K562 (cell line): ENCODE measurements at regions not wholly inside any gene's neighbourhood (a gene's known extent, or its start where the extent isn't known, plus 50 kb on each side); places are given as distances from the start of the nearest gene placed in this dataset.

Experiments
- ATAC-seq: fragments of 200-7000 bp; cut with Tn5 transposase; 3 replicates; pipeline ENCODE4 v1.9.1; 2020; ENCODE audit warnings: moderate library complexity
- BruUV-seq: library from RNA; stranded (reverse); fragments of 400-500 nt; replicated peaks from 2 replicates; lab custom pipeline; 2021; lab: Mats Ljungman, UMichigan
- CTCF ChIA-PET: fragments of 300-600 bp; formaldehyde crosslinking; extraction: SDS; loops from one replicate; lab custom pipeline; 2021; ENCODE audit warnings: low intra/inter-chr PET ratio; lab: Yijun Ruan, JAX
- POLR2A ChIA-PET: fragments of 300-600, 350-650 bp; sonication (Branson Sonifier 250); formaldehyde crosslinking; extraction: SDS; loops from one replicate; lab custom pipeline; 2021; ENCODE audit warnings: antibody characterized with exemption, inconsistent platforms; lab: Yijun Ruan, JAX
- DNase-seq, 4 experiments: peaks; one replicate each; pipeline versions ENCODE4 v3.0.0 to v3.0.0-alpha.2; 2011 to 2018; ENCODE audit warnings: low spot score in 3 of 4, mixed read lengths in 3 of 4; ENCODE audit errors: extremely low read depth in 1 of 4
- FAIRE-seq: peaks from 2 replicates; lab custom pipeline; 2011; peaks lifted over from hg19 to GRCh38; lab: Jason Lieb, UNC
- H2AFZ ChIP-seq: 2 replicates; pipeline ENCODE4 v1.6.0; 2011; ENCODE audit warnings: low read depth, low read length, control low read depth, inconsistent platforms
- H3K27ac ChIP-seq: fragments of 200-600 bp; 3 replicates; pipeline ENCODE4 v1.8.0; 2011; ENCODE audit warnings: low read depth, mild to moderate bottlenecking, control low read depth, inconsistent platforms, low read length, moderate library complexity, mixed read lengths; ENCODE audit errors: extremely low read depth
- H3K27me3 ChIP-seq, 2 experiments: fragments of 300-600 bp in 1 of 2; 2 replicates in 1 of 2; 3 replicates in 1 of 2; pipeline versions ENCODE4 v1.6.0 to v1.8.0; 2011; ENCODE audit warnings: inconsistent platforms in 2 of 2, low read length in 2 of 2, mild to moderate bottlenecking in 1 of 2, mixed read lengths in 1 of 2, moderate library complexity in 1 of 2; ENCODE audit not compliant: control insufficient read depth in 2 of 2, insufficient read depth in 2 of 2
- H3K36me3 ChIP-seq: fragments of 300-600 bp; 3 replicates; pipeline ENCODE4 v1.8.0; 2011; ENCODE audit warnings: mild to moderate bottlenecking, low read length, inconsistent platforms; ENCODE audit not compliant: control insufficient read depth, insufficient read depth
- H3K4me1 ChIP-seq, 2 experiments: fragments of 200-600 bp in 1 of 2; replicated peaks in 1 of 2; 2 replicates in 1 of 2; 3 replicates in 1 of 2; pipeline versions ENCODE4 v1.5.1 to v1.8.0; 2011; ENCODE audit warnings: inconsistent platforms in 2 of 2, low read length in 2 of 2, mild to moderate bottlenecking in 1 of 2, mixed read lengths in 1 of 2, moderate library complexity in 1 of 2; ENCODE audit not compliant: control insufficient read depth in 2 of 2, insufficient read depth in 2 of 2
- H3K4me2 ChIP-seq: 2 replicates; pipeline ENCODE4 v1.6.1; 2011; ENCODE audit warnings: low read length, control low read depth, inconsistent platforms, mixed read lengths; ENCODE audit not compliant: insufficient read depth
- H3K4me3 ChIP-seq: fragments of 200-600 bp; sonication (generic), shearing (Covaris generic); 2 replicates; pipeline ENCODE4 v1.5.1; 2016; ENCODE audit warnings: control low read depth, inconsistent platforms
- H3K79me2 ChIP-seq: fragments of 200-600 bp; 3 replicates; pipeline ENCODE4 v1.8.0; 2011; ENCODE audit warnings: low read length, inconsistent platforms; ENCODE audit not compliant: control insufficient read depth, insufficient read depth
- H3K9ac ChIP-seq, 2 experiments: 2 replicates each; pipeline versions ENCODE4 v1.6.0 to v1.6.1; 2011; ENCODE audit warnings: low read depth in 2 of 2, low read length in 2 of 2, control low read depth in 1 of 2, inconsistent platforms in 1 of 2, mild to moderate bottlenecking in 1 of 2, mixed read lengths in 1 of 2; ENCODE audit not compliant: insufficient read depth in 1 of 2
- H3K9me1 ChIP-seq: one replicate; pipeline ENCODE4 v1.6.0; 2011; ENCODE audit warnings: inconsistent platforms, mild to moderate bottlenecking, low read length, moderate library complexity; ENCODE audit not compliant: control insufficient read depth, insufficient read depth
- H3K9me3 ChIP-seq: replicated peaks from 2 replicates; pipeline ENCODE4 v1.5.1; 2011; ENCODE audit warnings: low read depth, low read length, inconsistent platforms; ENCODE audit not compliant: control insufficient read depth, insufficient read depth
- H4K20me1 ChIP-seq: replicated peaks from 2 replicates; pipeline ENCODE4 v1.6.1; 2011; ENCODE audit warnings: low read length, inconsistent platforms, mixed read lengths; ENCODE audit not compliant: control insufficient read depth, insufficient read depth
- ATF7 ChIP-seq: fragments of 450-650 bp; IDR thresholded peaks from 2 replicates; pipeline ENCODE4 v1.7.1; 2014; ENCODE audit warnings: mild to moderate bottlenecking, moderate library complexity
- DIDO1 ChIP-seq: fragments of 450-650 bp; IDR thresholded peaks from 2 replicates; pipeline ENCODE4 v1.6.1; 2016; ENCODE audit warnings: low read depth, missing biosample characterization, missing genetic modification characterization
- FUS ChIP-seq: fragments of 200-400 bp; formaldehyde crosslinking; optimal IDR thresholded peaks from 2 replicates; pipeline ENCODE3; 2017; ENCODE audit warnings: low read depth, low read length
- GTF2E2 ChIP-seq: fragments of 200-800 bp; sonication (Bioruptor generic); IDR thresholded peaks from 2 replicates; pipeline ENCODE4 v1.6.1; 2016; ENCODE audit warnings: missing genetic modification characterization, missing compliant biosample characterization
- HIVEP1 ChIP-seq: fragments of 250-450 bp; sonication (Bioruptor Pico); IDR thresholded peaks from 2 replicates; pipeline ENCODE4 v1.4.0; 2020; ENCODE audit warnings: mild to moderate bottlenecking
- NCOR1 ChIP-seq: fragments of 450-650 bp; IDR thresholded peaks from 2 replicates; pipeline ENCODE4 v1.6.1; 2016; ENCODE audit warnings: mild to moderate bottlenecking, moderate library complexity
- NR1H2 ChIP-seq: sonication (generic); formaldehyde crosslinking; IDR thresholded peaks from 2 replicates; pipeline ENCODE4 v1.4.0; 2020; ENCODE audit warnings: mild to moderate bottlenecking, missing genetic modification reagents
- SAP30 ChIP-seq: fragments of 200-600 bp; sonication (generic); IDR thresholded peaks from 2 replicates; pipeline ENCODE4 v1.6.1; 2012; ENCODE audit warnings: borderline replicate concordance, low read depth, mild to moderate bottlenecking, moderate library complexity, low read length, control low read depth, inconsistent platforms; ENCODE audit not compliant: insufficient read depth, poor library complexity, severe bottlenecking
- SP2 ChIP-seq: IDR thresholded peaks from 2 replicates; pipeline ENCODE4 v1.6.1; 2011; ENCODE audit warnings: mild to moderate bottlenecking, low read depth, low read length, moderate library complexity; ENCODE audit not compliant: poor library complexity, severe bottlenecking; ENCODE audit errors: extremely low read depth
- SRSF7 ChIP-seq: fragments of 200-400 bp; formaldehyde crosslinking; optimal IDR thresholded peaks from 2 replicates; pipeline ENCODE3; 2017; ENCODE audit warnings: mild to moderate bottlenecking, low read depth, low read length
- STAT5A ChIP-seq: IDR thresholded peaks from 2 replicates; pipeline ENCODE4 v1.6.1; 2012; ENCODE audit warnings: low read length, inconsistent platforms, borderline replicate concordance
- ZNF121 ChIP-seq: sonication (generic); formaldehyde crosslinking; conservative IDR thresholded peaks from 2 replicates; pipeline ENCODE4 v1.8.0; 2022; ENCODE audit warnings: missing genetic modification reagents
- ZNF175 ChIP-seq: fragments of 200-800 bp; sonication (Bioruptor generic); IDR thresholded peaks from 2 replicates; pipeline ENCODE4 v1.6.1; 2016; ENCODE audit warnings: low read depth, mild to moderate bottlenecking, missing genetic modification characterization, missing compliant biosample characterization
- ZNF398 ChIP-seq: fragments of 250-450 bp; sonication (Bioruptor Pico); IDR thresholded peaks from 2 replicates; pipeline ENCODE4 v1.8.0; 2021; ENCODE audit warnings: moderate library complexity, mild to moderate bottlenecking, inconsistent platforms
- ZSCAN29 ChIP-seq: fragments of 450-650 bp; IDR thresholded peaks from 2 replicates; pipeline ENCODE4 v1.6.1; 2017
- WGBS: fragments of 100-300 bp; shearing (Covaris generic); methylation state at CpG from one replicate; pipeline ENCODE4 v1.1.6; 2016; ENCODE audit warnings: low coverage, mixed read lengths; ENCODE audit not compliant: insufficient coverage; ENCODE audit errors: missing lambda C conversion rate; 5-methylcytosine and 5-hydroxymethylcytosine counted together
- in situ Hi-C: fragments of 300-500 bp; cut with MboI; formaldehyde crosslinking; loops from 4 replicates; pipeline ENCODE4 v1.15.0; 2018; ENCODE audit warnings: inconsistent platforms, mixed read lengths
- intact Hi-C: fragments of 100-400 bp; cut with micrococcal nuclease; formaldehyde crosslinking; loops from 2 replicates; pipeline ENCODE4 v1.14.2; 2022
- TF ChIP-seq, protein P1 (sequence below): fragments of 450-650 bp; formaldehyde crosslinking; IDR thresholded peaks from 2 replicates; pipeline ENCODE4 v1.4.0; 2020; ENCODE audit warnings: mild to moderate bottlenecking, moderate library complexity
- TF ChIP-seq, protein P2 (sequence below): fragments of 450-650 bp; IDR thresholded peaks from 2 replicates; pipeline ENCODE4 v1.6.1; 2016; ENCODE audit warnings: antibody characterized with exemption

- FAIRE-seq (no peak), DNase-seq (no peak), ATAC-seq (no peak)
- Histone ChIP-seq H3K36me3 (no peaks in the 10 kb centered on the region), H4K20me1 (no peaks in the 10 kb centered on the region), H3K9me3 (no peaks in the 10 kb centered on the region), H3K4me3 (no peak overlapping the region), H3K9ac (no peak overlapping the region), H3K79me2 (no peaks in the 10 kb centered on the region), H3K9me1 (no peaks in the 10 kb centered on the region), H3K4me2 (no peak overlapping the region), H3K27me3 (no peaks in the 10 kb centered on the region), H3K4me1 (no peaks in the 10 kb centered on the region), H2AFZ (no peak overlapping the region), H3K27ac (no peak overlapping the region)
- WGBS, result 3% methylated on average over 2 of the region's 2 CpGs
- intact Hi-C loops, result no loop called here
- TF ChIP-seq ZNF175 (CRISPR knock-in tag) (no peak), FUS (no peak), HIVEP1 (CRISPR knock-in tag) (no peak), GTF2E2 (no peak), ZSCAN29 (no peak), DIDO1 (tag) (no peak), SRSF7 (no peak), SAP30 (no peak), ZNF121 (CRISPR knock-in tag) (no peak), NCOR1 (no peak), STAT5A (no peak), ATF7 (no peak), NR1H2 (CRISPR knock-in tag) (no peak), SP2 (no peak), ZNF398 (CRISPR knock-in tag) (no peak)
- TF ChIP-seq, protein P1, sequence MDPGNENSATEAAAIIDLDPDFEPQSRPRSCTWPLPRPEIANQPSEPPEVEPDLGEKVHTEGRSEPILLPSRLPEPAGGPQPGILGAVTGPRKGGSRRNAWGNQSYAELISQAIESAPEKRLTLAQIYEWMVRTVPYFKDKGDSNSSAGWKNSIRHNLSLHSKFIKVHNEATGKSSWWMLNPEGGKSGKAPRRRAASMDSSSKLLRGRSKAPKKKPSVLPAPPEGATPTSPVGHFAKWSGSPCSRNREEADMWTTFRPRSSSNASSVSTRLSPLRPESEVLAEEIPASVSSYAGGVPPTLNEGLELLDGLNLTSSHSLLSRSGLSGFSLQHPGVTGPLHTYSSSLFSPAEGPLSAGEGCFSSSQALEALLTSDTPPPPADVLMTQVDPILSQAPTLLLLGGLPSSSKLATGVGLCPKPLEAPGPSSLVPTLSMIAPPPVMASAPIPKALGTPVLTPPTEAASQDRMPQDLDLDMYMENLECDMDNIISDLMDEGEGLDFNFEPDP (CRISPR knock-in tag), result no peak
- TF ChIP-seq, protein P2, sequence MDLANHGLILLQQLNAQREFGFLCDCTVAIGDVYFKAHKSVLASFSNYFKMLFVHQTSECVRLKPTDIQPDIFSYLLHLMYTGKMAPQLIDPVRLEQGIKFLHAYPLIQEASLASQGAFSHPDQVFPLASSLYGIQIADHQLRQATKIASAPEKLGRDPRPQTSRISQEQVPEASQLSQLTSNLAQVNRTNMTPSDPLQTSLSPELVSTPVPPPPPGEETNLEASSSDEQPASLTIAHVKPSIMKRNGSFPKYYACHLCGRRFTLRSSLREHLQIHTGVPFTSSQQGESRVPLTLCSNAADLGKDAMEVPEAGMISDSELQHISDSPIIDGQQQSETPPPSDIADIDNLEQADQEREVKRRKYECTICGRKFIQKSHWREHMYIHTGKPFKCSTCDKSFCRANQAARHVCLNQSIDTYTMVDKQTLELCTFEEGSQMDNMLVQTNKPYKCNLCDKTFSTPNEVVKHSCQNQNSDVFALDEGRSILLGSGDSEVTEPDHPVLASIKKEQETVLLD, result no peak
- ChIA-PET POLR2A (no interaction called here), CTCF (interaction anchor here (2.8 kb wide), 1 partner anchor 829 kb away, joined by 9 read pairs; no protein-coding TSS in a partner anchor)
- BruUV-seq, result no TSS peak
- in situ Hi-C loops, result loop anchor here (25.0 kb wide), 1 partner anchor 1319 kb away; the partner anchor contains the start of gene AKTIP
Measured at GRCh38 chr16:52193441-52193840, 353.5 kb downstream of the TOX3 start.
